ENCODE measurements at regions not wholly inside any gene's neighbourhood (a gene's known extent, or its start where the extent isn't known, plus 50 kb on each side); places are given as distances from the start of the nearest gene placed in this dataset.

GRCh38 chr2:144571770-144572169 lies 51.9 kb upstream of the ZEB2 start (continued):
- TF ChIP-seq REST (IDR thresholded peaks at IDR 0.05; ENCODE audit: unreplicated experiment) (no peak), NANOG (IDR thresholded peaks at IDR 0.05; ENCODE audit: borderline replicate concordance) (no peak), ZNF114 (CRISPR knock-in tag; IDR thresholded peaks at IDR 0.05) (no peak), EZH2phosphoT487 (IDR thresholded peaks at IDR 0.05; ENCODE audit: unreplicated experiment) (no peak), CREB1 (CRISPR knock-in tag; IDR thresholded peaks at IDR 0.05; ENCODE audit: low read depth) (no peak), STAT1 (IDR thresholded peaks at IDR 0.05; ENCODE audit: unreplicated experiment) (no peak), ZNF331 (CRISPR knock-in tag; IDR thresholded peaks at IDR 0.05; ENCODE audit: low read depth) (no peak)

- no peaks in the 10 kb centered on the region for H3K9me2 ChIP-seq (ENCODE audit: insufficient read depth)
- Mint-ChIP-seq H3K27ac (no peak overlapping the region), H3K4me1 (peaks cover 36% of the 10 kb centered on the region; the same call in 2 of the 3 replicates), H3K9me3 (no peaks in the 10 kb centered on the region; the same call in 2 of the 3 replicates), H3K27me3 (ENCODE audit: insufficient read depth, low read depth, poor library complexity) (peaks cover 6% of the 10 kb centered on the region), H3K36me3 (ENCODE audit: low read depth) (no peaks in the 10 kb centered on the region), H3K4me3 (no peak overlapping the region)
- TF ChIP-seq POLR2AphosphoS5 (IDR thresholded peaks at IDR 0.05; ENCODE audit: low read depth) (no peak), CREB1 (CRISPR knock-in tag; IDR thresholded peaks at IDR 0.05; ENCODE audit: low read depth) (no peak), ZNF114 (CRISPR knock-in tag; IDR thresholded peaks at IDR 0.05) (no peak), STAT1 (IDR thresholded peaks at IDR 0.05; ENCODE audit: unreplicated experiment) (no peak), ZNF462 (CRISPR knock-in tag; IDR thresholded peaks at IDR 0.05) (no peak), ETS1 (IDR thresholded peaks at IDR 0.05) (no peak), JUNB (IDR thresholded peaks at IDR 0.05; ENCODE audit: unreplicated experiment) (no peak), CTCF (conservative IDR thresholded peaks at IDR 0.05; ENCODE audit: low read depth in 2 of 2) (no peak), EZH2phosphoT487 (IDR thresholded peaks at IDR 0.05; ENCODE audit: unreplicated experiment) (no peak), ZNF331 (CRISPR knock-in tag; IDR thresholded peaks at IDR 0.05; ENCODE audit: low read depth) (no peak)
- no peak overlapping the region for H3K27ac ChIP-seq (ENCODE audit: low read depth)
- no peak overlapping the region for H3K4me3 ChIP-seq
- no peak for ATAC-seq
- no peaks in the 10 kb centered on the region for H4K20me1 ChIP-seq (replicated peaks; ENCODE audit: insufficient read depth)
- no peaks in the 10 kb centered on the region for H3K36me3 ChIP-seq (ENCODE audit: insufficient read depth)
- H3K4me1 ChIP-seq (ENCODE audit: insufficient read depth): peaks cover 26% of the 10 kb centered on the region
- no peaks in the 10 kb centered on the region for H3K79me2 ChIP-seq (replicated peaks; ENCODE audit: insufficient read depth)
- no peak for DNase-seq (ENCODE audit: low spot score)
- no peak overlapping the region for H3K4me2 ChIP-seq
- no peak overlapping the region for H2AFZ ChIP-seq
- peaks cover 7% of the 10 kb centered on the region; the same call in 1 of the 2 replicates for H3K27me3 ChIP-seq (ENCODE audit: insufficient read depth)
- H3F3A ChIP-seq (replicated peaks; ENCODE audit: low read depth): no peaks in the 10 kb centered on the region
Observed at GRCh38 chr2:144570566-144570965, 50.6 kb upstream of the ZEB2 start.

All from GM23338 (cell line).